Mesothelial cell of epicardium (in vitro differentiated cells): ENCODE measurements at regions not wholly inside any gene's neighbourhood (a gene's known extent, or its start where the extent isn't known, plus 50 kb on each side); places are given as distances from the start of the nearest gene placed in this dataset.

ENCODE experiments used
- DNase-seq, 2 experiments: peaks; one replicate each; pipeline ENCODE4 v3.0.0; 2021; ENCODE audit warnings: low spot score in 2 of 2; ENCODE audit not compliant: unreplicated experiment in 2 of 2
- H3K27ac Mint-ChIP-seq: 2 replicates; pipeline ENCODE4 v1.8.0; 2021; ENCODE audit warnings: mixed read lengths
- H3K27me3 Mint-ChIP-seq: 2 replicates; pipeline ENCODE4 v1.8.0; 2021; ENCODE audit warnings: low read depth, mixed read lengths
- H3K36me3 Mint-ChIP-seq: 2 replicates; pipeline ENCODE4 v1.8.0; 2021; ENCODE audit warnings: mixed read lengths
- H3K4me1 Mint-ChIP-seq: 2 replicates; pipeline ENCODE4 v1.8.0; 2021; ENCODE audit warnings: mixed read lengths
- H3K4me3 Mint-ChIP-seq: 2 replicates; pipeline ENCODE4 v1.8.0; 2021; ENCODE audit warnings: mild to moderate bottlenecking, moderate library complexity, mixed read lengths
- H3K9me3 Mint-ChIP-seq: 2 replicates; pipeline ENCODE4 v1.8.0; 2021; ENCODE audit warnings: mixed read lengths
- TF ChIP-seq, protein P1 (sequence below): fragments of 200-600 bp; sonication (generic); IDR thresholded peaks from one replicate; pipeline ENCODE4 v1.5.0; 2021; ENCODE audit warnings: antibody characterized with exemption; ENCODE audit not compliant: unreplicated experiment

- Mint-ChIP-seq H3K27me3 (no peaks in the 10 kb centered on the region), H3K36me3 (no peaks in the 10 kb centered on the region), H3K4me1 (peaks cover 44% of the 10 kb centered on the region), H3K9me3 (peaks cover 6% of the 10 kb centered on the region), H3K4me3 (no peak overlapping the region), H3K27ac (peak overlapping the region; percentile 85)
- TF ChIP-seq, protein P1, sequence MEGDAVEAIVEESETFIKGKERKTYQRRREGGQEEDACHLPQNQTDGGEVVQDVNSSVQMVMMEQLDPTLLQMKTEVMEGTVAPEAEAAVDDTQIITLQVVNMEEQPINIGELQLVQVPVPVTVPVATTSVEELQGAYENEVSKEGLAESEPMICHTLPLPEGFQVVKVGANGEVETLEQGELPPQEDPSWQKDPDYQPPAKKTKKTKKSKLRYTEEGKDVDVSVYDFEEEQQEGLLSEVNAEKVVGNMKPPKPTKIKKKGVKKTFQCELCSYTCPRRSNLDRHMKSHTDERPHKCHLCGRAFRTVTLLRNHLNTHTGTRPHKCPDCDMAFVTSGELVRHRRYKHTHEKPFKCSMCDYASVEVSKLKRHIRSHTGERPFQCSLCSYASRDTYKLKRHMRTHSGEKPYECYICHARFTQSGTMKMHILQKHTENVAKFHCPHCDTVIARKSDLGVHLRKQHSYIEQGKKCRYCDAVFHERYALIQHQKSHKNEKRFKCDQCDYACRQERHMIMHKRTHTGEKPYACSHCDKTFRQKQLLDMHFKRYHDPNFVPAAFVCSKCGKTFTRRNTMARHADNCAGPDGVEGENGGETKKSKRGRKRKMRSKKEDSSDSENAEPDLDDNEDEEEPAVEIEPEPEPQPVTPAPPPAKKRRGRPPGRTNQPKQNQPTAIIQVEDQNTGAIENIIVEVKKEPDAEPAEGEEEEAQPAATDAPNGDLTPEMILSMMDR = no peak
- DNase-seq = no peak
Measured at GRCh38 chr13:81211713-81212112, 870.8 kb upstream of the SPRY2 start.

DNA sequence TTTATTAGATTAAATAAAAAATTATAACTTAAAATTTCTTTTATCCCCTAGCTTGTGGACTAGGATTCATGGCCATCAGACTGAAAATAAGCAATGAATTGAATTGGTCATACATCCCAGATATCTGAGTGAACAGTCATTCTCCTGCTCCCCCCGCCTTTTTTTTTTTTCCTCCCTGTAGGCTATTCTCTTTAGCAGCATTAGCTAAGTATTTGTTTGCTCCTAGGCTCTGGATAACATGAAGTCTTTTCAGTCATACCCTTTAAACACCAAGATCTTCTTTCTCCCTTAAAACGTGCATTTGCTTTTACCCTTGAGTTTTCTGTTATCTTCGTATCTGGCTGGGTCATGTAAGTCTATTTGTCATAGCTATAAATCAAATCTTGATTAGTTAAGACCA is 866.7 kb upstream of the SPRY2 start:
- Mint-ChIP-seq H3K27ac (peak overlapping the region; percentile 47), H3K4me1 (peaks cover 45% of the 10 kb centered on the region), H3K36me3 (peaks cover 2% of the 10 kb centered on the region), H3K9me3 (peaks cover 6% of the 10 kb centered on the region), H3K27me3 (no peaks in the 10 kb centered on the region), H3K4me3 (no peak overlapping the region)
- no peak for DNase-seq
- TF ChIP-seq, protein P1 = no peak

GRCh38 chr13:81207231-81207630 is 866.3 kb upstream of the SPRY2 start:
- Mint-ChIP-seq H3K4me1 (peaks cover 47% of the 10 kb centered on the region), H3K9me3 (peaks cover 9% of the 10 kb centered on the region), H3K27ac (no peak overlapping the region), H3K27me3 (no peaks in the 10 kb centered on the region), H3K4me3 (no peak overlapping the region), H3K36me3 (peaks cover 4% of the 10 kb centered on the region)
- DNase-seq = no peak
- TF ChIP-seq, protein P1 = no peak

GRCh38 chr13:81203783-81204182 is 862.9 kb upstream of the SPRY2 start:
- DNase-seq = no peak
- H3K9me3 Mint-ChIP-seq = peaks cover 3% of the 10 kb centered on the region
- H3K27me3 Mint-ChIP-seq = no peaks in the 10 kb centered on the region
- peaks cover 34% of the 10 kb centered on the region for H3K4me1 Mint-ChIP-seq
- TF ChIP-seq, protein P1 = no peak
- H3K4me3 Mint-ChIP-seq = no peak overlapping the region
- H3K36me3 Mint-ChIP-seq = peaks cover 4% of the 10 kb centered on the region
- H3K27ac Mint-ChIP-seq = no peak overlapping the region

DNA sequence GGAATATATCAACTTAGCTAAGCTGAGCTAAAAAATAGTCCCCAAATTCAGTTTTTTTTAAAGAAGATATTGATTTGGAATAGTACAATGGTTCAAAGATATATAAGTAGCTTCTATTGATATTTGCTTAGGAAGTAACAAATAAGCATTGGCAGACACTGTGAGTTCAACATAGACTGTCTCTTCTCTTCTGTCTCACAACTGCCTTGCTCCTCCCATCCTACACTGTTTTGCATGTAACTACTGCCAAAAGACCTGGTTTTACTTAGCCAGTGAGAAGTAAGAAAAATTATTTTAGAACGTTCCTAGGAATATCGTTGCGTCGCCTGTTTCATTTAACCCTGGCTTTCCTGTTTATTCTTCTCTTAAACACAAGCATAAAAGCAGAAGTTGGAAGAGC is 859.0 kb upstream of the SPRY2 start:
- no peak overlapping the region for H3K4me3 Mint-ChIP-seq
- peaks cover 25% of the 10 kb centered on the region for H3K4me1 Mint-ChIP-seq
- DNase-seq = no peak
- peaks cover 11% of the 10 kb centered on the region for H3K9me3 Mint-ChIP-seq
- peaks cover 4% of the 10 kb centered on the region for H3K36me3 Mint-ChIP-seq
- H3K27ac Mint-ChIP-seq = no peak overlapping the region
- no peaks in the 10 kb centered on the region for H3K27me3 Mint-ChIP-seq
- TF ChIP-seq, protein P1 = no peak

GRCh38 chr13:81197966-81198365 is 857.0 kb upstream of the SPRY2 start:
- Mint-ChIP-seq H3K4me3 (no peak overlapping the region), H3K36me3 (peaks cover 8% of the 10 kb centered on the region), H3K9me3 (peaks cover 24% of the 10 kb centered on the region), H3K27ac (no peak overlapping the region), H3K27me3 (no peaks in the 10 kb centered on the region), H3K4me1 (peaks cover 21% of the 10 kb centered on the region)
- TF ChIP-seq, protein P1 = no peak
- DNase-seq = no peak
